SK-N-DZ (cell line): ENCODE measurements at regions not wholly inside any gene's neighbourhood (a gene's known extent, or its start where the extent isn't known, plus 50 kb on each side); places are given as distances from the start of the nearest gene placed in this dataset.

Experiments used
- DNase-seq: peaks from one replicate; pipeline ENCODE4 v3.0.0-alpha.2; 2015; ENCODE audit warnings: low spot score

DNA sequence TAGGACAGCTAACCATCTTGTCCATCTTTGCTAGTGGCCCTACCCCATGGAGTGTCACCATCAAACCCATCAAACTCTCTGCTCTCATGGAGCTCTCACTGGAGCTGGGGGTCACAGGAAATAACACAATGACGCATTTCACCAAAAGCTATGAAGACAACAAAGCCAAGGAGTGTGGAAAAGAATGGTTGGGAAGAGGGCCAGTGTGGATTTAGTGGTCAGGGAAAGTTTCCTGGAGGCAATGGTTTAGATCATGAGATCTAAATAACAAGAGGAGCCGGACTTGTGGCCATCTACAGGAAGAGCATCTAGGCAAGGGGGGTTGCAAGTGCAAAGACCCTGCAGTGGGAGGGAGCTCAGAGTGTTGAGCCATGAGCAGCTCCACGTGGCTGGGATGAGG, 189.5 kb downstream of the BMP7 start:
- DNase-seq = no peak

DNA sequence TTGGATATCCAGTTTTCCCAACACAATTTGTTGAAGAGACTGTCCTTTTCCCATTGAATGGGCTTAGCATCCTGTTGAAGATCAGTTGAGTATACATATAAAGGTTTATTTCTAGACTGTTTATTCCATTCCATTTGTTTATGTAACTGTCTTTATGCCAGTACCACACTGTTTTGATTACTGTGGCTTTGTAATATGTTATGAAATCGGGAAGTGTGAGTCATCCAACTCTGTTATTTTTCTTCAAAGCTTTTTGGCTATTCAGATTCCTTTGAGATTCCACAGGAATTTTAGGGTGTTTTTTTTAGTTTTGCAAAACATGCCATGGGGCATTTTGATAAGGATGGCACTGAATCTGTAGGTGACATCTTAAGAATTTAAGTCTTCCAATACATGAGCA, 188.3 kb downstream of the BMP7 start:
- no peak for DNase-seq

DNA sequence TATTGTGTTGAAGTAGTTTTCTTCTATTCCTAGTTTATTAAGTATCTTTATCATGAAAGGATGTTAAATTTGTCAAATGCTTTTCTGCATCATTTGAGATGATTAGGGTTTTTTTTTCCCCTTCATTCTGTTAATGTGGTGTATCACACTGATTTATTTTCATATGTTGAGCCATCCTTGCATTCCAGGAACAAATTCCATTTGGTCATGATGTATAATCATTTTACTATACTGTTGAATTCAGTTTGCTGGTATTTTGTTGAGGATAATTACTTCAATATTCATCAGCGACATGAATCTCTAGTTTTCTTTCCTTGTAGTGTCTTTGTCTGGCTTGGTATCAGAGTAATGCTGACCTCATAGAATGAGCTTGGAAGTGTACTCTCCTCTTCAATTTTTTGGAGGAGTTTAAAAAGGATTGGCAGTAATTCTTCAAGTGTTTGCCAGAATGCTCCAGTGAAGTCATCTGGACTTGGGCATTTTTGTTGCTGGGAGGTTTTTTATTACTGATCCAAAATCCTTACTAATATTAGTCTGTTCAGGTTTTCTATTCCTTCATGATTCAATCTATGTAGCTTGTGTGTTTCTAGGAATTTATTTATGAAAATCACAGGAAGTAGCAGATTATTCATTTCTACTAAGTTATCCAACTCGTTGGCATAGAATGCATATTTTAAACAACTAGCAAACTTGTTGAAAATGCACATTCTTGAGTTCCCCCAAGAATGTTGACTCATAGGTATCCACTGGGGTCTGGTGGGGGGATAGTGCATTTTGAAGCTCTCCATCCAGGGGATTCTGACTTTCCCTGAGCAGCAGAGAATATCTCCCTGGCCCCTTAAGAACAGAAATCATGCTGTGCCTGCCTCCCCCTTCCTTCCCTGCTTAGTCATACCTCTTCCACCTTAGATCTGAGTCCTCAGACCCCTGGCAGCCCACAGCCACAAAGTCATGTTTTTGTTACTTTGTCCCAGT, 187.1 kb downstream of the BMP7 start:
- no peak for DNase-seq

DNA sequence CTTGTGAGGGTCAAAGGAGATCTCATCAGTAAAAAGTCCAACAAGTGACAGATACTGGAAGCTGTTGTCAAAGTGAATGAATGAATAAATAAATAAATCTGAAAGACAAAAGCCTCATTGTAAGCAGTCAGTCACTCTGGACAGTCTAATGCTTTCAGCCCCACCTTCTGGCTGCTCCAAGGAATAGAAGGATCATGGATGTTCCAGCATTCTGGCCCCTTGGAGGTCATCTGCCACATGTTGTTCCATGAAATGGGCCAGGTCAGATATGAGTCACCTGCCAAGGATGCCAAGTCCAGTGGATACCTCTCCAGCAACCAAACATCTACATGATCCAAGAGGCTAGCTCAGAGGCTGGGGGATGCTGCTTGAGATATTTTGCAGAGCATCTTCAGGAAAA, 185.6 kb downstream of the BMP7 start:
- DNase-seq = no peak

DNA sequence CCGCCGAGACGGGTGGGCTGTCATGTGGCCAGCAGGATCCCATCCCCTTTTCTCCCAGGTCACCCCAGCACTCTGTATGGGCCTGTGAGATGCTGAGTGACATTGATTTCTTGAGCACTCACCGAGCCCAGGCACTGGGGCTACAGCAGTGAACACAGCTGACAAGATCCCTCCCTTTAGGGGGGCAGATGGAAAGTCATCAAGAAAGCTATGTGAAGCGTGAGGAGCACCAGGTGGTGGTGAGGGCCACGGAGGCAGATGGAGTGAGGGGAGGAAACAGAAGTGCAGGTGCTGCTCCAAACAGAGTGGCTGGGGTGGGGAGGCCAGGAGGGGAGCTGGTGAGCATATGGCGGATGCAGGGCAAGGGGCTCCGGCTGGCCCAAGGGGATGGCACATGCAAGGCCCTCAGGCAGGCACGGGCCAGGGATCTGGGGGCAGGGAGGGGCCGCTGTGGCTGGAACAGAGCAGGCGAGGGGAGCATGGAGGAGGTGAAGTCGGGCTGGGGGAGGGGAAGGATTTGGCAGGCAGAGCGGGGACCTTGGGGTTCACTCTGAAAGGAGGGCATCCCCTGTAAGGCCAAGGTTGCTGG, 184.0 kb downstream of the BMP7 start:
- DNase-seq = no peak

DNA sequence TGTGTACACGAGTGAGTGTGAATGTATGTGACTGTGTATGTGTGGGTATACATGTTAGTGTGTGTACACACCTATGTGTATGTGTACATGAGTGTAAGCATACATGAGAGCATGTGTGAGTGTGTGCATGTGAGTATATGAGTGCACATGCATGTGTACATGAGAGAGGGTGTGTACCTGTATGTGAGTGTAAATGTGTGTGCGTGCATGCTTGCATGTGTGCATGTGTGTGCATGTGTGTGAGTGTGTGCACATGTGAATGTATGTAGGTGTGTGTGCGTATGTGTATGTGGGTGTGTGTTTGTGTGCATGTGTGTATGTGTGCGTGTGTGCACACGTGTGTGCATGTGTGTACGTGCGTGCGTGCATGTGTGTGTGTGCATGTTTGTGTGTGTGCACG, 183.4 kb downstream of the BMP7 start:
- no peak for DNase-seq

DNA sequence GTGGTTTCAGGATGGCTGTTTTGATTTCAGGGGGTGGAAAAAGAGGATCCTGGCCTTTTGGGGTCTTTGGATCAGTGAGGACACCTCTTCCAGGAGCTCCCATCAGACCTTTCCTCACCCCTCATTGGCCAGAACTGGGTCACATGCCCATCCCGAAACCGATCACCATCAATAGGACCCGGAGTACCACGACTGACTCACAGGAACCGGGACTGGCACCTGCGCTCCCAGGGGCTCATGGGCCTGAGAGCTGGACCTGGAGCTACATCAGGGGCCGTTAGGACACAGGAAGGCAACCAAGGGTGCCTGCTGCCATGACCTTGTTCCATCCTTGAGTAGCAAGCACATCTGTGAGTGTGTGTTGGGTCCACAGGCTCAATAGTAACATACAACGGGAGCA, 180.4 kb downstream of the BMP7 start:
- DNase-seq = no peak

DNA sequence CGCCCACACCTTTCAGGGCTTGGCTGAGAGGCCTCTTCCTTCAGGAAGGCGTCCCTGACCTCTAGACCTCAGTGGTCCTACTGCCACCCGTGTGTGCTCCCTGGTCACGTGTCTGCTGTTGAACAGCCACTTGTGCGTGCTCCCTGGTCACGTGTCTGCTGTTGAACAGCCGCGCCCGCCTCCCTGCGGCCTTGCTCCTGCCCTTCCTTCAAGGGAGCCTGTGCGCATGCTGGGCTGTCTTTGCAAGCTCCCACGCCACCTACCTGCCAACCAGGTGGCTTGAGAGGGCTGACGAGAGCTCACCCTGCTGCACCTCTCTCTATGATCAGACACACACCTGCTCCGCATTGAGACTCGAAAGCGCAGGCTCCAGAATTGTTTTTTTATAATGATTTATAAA, 179.3 kb downstream of the BMP7 start:
- DNase-seq = peak; percentile 66

DNA sequence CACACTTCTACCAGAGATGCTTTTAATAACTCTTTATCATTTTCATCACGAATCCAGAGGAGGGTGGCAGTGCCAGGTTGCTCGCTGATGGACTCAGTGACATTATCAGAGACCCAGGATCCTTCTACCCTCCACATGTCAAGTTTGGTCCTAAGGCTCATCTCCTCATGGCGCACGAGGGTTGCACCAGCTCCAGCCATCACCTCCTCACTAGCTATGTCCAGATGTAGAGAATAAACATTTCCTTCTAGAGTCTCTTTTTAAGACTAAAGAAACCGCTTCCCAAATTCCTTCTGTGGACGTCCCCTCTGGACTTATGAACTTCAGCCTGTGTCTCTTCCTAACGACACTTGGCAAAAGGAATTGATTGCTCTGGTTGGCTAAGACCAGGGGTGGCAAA, 178.7 kb downstream of the BMP7 start:
- no peak for DNase-seq

DNA sequence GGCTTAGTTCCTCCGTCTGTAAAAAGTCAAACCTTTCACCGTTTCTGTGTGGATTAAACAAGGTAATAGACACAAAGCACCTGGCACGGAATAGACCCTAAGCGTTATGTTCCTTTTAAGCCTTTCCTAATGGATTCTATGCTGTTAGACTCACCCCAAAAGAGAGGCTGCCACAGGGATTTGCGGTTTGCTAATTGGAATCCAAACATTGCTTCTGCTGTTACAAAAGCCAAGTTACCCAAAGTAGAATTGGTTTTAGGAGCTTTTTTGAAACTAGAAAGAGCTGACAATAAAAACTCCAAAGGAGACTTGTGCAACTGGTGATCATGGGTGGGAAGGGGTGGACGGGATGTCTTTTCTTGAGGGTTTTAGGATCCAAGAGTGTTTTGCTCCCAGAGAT, 178.0 kb downstream of the BMP7 start:
- no peak for DNase-seq

DNA sequence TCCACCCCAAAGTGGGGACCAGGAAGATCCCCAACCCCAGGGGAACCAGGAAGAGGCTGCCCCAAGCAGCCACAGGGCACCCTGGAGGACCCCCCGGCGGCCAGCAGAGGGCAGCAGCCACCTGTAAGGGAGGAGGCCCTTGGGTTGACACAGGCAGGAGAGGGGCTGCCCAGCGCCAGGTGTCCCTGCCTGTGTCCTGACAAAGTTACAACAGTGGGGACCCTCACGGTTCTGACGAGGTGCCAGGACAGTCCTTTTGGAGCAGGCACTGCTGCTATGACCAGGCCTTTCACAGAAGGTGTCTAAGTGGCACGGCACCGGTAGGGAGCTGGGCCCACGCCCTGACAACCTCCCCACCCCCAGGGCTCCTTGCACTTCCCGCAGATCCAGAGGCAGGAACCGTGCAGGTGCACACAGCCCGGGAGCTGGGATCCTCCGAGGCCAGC, 176.7 kb downstream of the BMP7 start:
- peak; percentile 81 for DNase-seq

DNA sequence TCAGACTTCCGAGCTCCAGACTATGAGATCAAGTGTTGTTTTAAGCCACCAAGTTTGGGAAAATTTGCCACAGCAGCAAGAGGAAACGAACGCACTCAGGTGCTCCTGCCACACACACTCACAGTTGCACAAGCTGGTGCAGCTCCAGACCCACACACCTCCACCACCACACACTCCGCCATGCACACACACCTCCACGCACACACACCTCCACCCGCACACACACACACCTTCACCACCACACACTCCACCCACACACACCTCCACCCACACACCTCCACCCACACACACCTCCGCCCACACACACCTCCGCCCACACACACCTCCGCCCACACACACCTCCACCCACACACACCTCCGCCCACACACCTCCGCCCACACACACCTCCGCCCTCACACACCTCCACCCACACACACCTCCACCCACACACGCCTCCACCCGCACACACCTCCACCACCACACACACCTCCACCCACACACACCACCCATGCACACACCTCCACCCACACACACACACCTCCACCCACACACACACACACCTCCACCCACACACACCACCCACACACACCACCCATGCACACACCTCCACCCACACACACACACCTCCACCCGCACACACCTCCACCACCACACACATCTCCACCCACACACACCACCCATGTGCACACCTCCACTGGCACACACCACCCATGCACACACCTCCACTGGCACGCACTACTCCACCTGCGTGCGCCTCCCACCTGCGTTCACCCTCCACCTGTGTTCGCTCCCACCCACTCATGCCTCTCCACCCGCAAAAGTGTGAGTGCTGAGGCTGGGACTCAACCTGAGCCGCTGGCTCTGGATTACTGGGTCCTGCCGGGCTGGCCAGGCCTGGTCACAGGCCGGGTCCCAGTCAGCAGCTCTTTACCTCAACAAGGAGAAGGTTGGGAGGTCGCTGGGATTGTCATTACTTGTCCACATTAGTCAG, 175.6 kb downstream of the BMP7 start:
- no peak for DNase-seq

DNA sequence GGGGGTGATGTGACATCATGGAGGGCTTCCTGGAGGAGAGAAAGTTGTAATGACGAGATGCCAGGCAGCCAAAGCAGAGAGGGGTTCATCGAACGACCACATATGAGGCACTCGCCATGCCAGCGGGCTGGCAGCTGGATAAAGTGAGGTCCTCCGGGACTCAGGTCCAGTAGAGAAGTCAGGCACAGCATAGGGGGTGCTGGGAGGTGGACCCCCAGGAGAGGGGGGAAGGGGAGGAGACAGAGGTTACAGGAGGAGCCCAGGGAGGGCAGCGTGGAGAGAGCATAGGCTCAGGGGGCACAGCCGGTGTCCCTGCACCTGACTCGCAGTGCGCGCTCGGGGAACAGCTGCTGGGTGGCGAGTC, 174.7 kb downstream of the BMP7 start:
- DNase-seq = no peak

DNA sequence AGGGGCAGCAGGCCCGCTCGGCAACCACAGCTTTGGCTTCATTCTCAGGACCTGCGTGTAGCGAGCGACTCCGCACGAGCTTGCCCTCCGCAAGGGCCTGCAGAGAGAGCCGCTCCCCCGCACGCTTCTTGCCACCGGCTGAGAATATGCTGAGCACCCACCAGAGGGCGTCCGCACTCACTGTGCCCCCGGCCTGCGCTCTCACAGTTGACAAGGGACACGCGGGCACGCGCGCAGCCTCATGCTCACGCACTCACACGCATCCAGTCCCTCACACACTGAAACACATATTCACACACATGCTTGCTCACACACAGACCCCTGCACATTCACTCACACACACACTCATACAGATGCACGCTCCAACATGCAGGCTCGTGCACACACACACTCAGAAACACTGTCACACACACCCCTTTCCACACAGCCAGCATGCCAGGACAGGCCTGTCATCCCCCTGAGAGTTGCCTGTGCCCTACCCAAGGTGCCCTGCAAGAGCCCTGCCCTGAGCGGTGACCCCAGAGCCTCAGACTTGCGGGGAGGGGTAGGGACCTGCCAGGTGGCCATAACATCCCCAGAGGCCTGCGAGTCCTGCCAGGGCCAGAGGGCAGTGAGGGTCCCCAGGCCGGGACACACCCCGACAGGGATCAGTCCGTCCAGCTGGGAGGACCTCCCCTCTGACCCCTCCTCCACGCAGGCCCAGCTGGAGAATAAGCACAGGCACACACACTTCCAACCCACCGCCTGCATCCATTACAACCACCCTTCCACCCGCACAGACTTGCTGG, 174.1 kb downstream of the BMP7 start:
- DNase-seq = peak; percentile 82

DNA sequence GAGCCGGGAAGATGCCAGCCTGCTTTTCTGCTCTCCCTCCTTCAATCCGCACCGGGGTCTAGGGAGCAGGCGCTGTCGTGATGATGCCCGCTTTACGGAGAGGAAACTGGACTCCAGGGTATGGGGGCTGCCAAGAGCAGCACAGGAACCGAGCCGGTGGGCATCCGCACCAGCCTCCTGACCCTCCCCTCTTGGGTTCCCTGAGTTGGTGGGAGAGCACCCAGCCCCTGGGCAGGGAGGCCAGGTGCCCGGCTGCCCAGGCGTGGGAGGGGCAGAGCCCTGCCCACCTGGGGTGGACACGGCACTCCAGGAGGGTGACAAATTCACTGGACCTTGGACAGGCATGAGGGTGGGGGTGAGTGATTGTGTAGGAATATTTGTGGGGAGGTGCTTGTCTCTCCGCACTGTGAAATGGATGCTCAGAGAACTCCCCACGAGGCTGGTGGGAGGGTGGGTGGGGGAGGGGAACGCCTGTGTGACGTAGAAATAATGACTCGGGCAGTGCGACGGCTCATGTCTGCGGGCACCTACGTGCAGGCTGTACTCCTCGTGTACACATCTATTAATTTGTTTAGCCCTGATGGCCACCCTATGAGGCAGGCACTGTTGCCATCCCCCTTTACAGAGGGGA, 173.4 kb downstream of the BMP7 start:
- DNase-seq = no peak

DNA sequence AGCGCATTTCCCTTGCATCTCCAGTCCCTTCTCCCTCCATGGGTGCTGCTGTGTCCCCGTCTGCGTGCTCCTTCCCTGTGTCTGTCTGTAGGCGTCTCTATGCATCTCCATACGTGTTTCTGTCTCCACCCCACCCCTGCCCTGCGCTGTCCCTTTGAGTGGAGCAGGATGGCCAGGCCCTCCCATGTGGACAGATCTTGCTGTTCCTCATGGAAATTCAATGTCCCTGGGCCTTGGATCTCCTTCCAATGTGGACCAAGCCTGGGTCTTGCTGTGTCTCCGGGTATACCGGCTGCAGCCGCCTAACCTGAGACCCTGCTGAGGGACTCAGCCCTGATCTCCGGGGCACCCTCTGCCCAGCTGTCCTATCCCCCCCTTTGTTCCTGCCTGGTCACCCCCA, 172.7 kb downstream of the BMP7 start:
- no peak for DNase-seq

DNA sequence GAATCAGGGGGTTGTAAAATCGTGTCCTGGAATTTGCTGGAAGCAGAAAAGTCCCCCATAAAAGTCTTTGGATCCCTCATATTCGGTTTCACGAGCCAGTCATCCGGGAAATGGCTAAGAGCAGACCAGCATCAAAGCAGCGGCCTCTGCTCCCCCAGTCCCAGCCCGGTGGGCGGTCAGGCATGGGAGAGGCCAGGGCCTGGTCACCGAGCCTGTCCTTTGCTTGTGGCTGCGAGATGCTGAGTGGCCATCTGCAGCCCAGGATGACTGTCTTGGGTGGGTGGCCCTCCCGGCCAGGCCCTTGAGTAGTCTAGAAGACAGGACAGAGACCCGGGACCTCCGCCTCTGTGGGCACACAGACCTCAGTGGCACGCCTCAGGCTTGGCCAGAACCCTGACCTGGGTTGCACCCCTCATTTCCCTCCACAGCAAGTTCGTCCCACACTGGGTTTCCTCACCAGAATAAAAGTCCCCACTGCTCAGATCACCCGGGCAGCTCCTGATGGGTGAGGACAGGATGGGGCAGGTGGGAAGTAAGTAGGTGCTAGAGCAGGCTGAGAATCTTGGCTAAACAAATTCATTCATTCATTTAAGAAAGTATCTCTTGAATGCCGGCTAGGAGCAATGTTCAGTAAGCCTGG, 172.1 kb downstream of the BMP7 start:
- DNase-seq = no peak

DNA sequence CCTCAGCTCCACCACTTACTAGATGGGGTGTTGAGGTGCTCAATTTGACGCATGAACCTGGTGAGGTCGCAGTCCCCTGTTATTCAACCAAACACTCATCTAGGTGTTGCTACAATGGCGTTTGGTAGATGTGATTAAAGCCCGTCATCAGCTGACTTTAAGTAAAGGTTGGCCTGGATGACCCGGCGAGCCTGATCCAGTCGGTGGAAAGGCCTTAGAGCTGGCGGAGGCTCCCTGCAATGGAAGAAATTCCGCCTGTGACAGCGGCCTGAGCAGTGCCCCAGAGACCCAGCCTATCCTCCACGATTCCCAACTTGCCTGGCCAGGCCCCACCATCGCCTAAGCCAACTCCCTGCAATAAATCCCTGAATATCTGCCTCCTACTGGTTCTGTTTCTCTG, 171.4 kb downstream of the BMP7 start:
- no peak for DNase-seq

DNA sequence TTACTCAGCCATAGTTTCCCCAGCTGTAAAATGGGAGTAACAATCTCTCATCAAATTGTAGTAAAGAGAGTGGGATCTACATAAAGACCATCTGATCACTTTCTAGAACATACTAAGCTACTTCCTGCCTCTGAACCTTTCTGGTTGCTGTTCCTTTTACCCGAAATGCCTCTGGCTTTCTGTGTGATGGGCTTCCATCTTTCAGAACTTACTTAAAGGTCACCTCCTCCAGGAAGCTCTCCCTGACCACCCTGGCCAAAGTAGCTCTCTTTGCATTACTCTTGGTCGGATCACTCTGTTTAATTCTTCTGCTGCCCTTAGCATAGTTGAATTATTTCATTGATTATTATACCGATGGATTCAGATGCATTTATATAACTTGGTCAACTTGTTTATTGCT, 171.0 kb downstream of the BMP7 start:
- no peak for DNase-seq

DNA sequence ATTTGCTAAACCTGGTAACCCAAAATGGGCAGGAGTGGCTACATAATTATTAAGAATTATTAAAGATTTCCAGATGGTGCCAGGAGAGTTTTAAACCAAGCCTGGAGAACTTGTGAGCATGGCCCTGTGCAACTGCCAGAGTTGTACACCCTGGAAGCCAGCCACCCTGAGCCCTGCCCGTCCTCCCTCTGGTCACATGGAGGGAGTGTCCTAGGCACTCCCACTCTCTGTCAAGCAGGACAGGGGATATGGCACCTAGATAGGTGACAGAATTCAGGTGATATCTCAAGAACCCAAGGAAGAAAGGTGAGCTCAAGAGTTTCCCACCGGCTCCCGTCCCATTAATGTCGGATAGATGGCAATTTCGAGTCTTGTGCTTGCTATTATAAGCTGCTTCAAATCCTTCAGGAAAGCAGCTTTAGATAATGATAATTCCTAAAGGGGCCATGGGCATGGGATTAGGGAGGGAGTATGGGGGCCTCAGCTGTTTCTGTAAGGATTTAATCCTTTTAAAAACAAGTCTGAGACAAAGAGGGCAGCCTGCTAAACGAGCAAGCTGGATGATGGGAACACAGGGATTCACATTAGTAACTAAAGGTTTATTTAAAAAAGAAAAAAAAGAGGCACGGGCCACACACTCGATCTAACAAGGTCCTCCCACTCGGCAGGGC, 169.1 kb downstream of the BMP7 start:
- DNase-seq = no peak
